GM12878 (cell line): ENCODE measurements at regions not wholly inside any gene's neighbourhood (a gene's known extent, or its start where the extent isn't known, plus 50 kb on each side); places are given as distances from the start of the nearest gene placed in this dataset.

Source experiments
- ATAC-seq: fragments of 200-7000 bp; cut with Tn5 transposase; 3 replicates; pipeline ENCODE4 v1.9.1; 2020; ENCODE audit warnings: mild to moderate bottlenecking, moderate library complexity
- BruUV-seq: library from RNA; stranded (reverse); fragments of 400-500 nt; replicated peaks from 2 replicates; lab custom pipeline; 2021; lab: Mats Ljungman, UMichigan
- CTCF ChIA-PET: fragments of 300-600 bp; sonication (Branson Sonifier 250); formaldehyde crosslinking; extraction: SDS; loops from one replicate; lab custom pipeline; 2021; ENCODE audit warnings: inconsistent platforms; lab: Yijun Ruan, JAX
- POLR2A ChIA-PET: fragments of 350-600 bp; formaldehyde crosslinking; extraction: SDS; loops from one replicate; lab custom pipeline; 2021; ENCODE audit warnings: inconsistent platforms; lab: Charles Lee
- RAD21 ChIA-PET: fragments of 300-600 bp; sonication (Branson Sonifier 250); formaldehyde crosslinking; loops from one replicate; lab custom pipeline; 2023; ENCODE audit warnings: antibody characterized with exemption; ENCODE audit not compliant: unreplicated experiment; lab: Charles Lee
- SMC1A ChIA-PET: fragments of 300-600 bp; sonication (Branson Sonifier 250); formaldehyde crosslinking; loops from one replicate; lab custom pipeline; 2023; ENCODE audit not compliant: unreplicated experiment, uncharacterized antibody; lab: Charles Lee
- DNase-seq: peaks from one replicate; pipeline ENCODE4 v3.0.0-alpha.2; 2011; ENCODE audit warnings: low read depth, low spot score
- FAIRE-seq: peaks from 3 replicates; lab custom pipeline; 2011; peaks lifted over from hg19 to GRCh38; lab: Jason Lieb, UNC
- H2AFZ ChIP-seq: 2 replicates; pipeline ENCODE4 v1.6.0; 2011; ENCODE audit warnings: low read depth, low read length, control low read depth; ENCODE audit not compliant: control insufficient read depth
- H3K27ac ChIP-seq: 2 replicates; pipeline ENCODE4 v1.5.1; 2011; ENCODE audit warnings: control low read depth; ENCODE audit not compliant: control insufficient read depth, insufficient read depth
- H3K27me3 ChIP-seq, 2 experiments: replicated peaks in 1 of 2; 2 replicates each; pipeline versions ENCODE4 v1.6.0 to v1.6.1; 2011; ENCODE audit warnings: low read length in 1 of 2; ENCODE audit not compliant: control insufficient read depth in 2 of 2, insufficient read depth in 2 of 2
- H3K36me3 ChIP-seq, 2 experiments: 2 replicates each; pipeline ENCODE4 v1.5.1; 2011; ENCODE audit warnings: low read length in 1 of 2; ENCODE audit not compliant: control insufficient read depth in 2 of 2, insufficient read depth in 2 of 2
- H3K4me1 ChIP-seq: 2 replicates; pipeline ENCODE4 v1.6.1; 2011; ENCODE audit warnings: mild to moderate bottlenecking, low read length, moderate library complexity, mixed read lengths; ENCODE audit not compliant: control insufficient read depth, insufficient read depth
- H3K4me2 ChIP-seq: 2 replicates; pipeline ENCODE4 v1.6.0; 2011; ENCODE audit warnings: control low read depth; ENCODE audit not compliant: control insufficient read depth, insufficient read depth
- H3K4me3 ChIP-seq: fragments of 200-600 bp; sonication (generic); 2 replicates; pipeline ENCODE4 v1.5.1; 2016
- H3K79me2 ChIP-seq: 2 replicates; pipeline ENCODE4 v1.6.0; 2011; ENCODE audit warnings: low read length; ENCODE audit not compliant: control insufficient read depth, insufficient read depth
- H3K9ac ChIP-seq: 2 replicates; pipeline ENCODE4 v1.8.0; 2011; ENCODE audit warnings: low read length, control low read depth, mixed read lengths; ENCODE audit not compliant: control insufficient read depth, insufficient read depth
- H3K9me3 ChIP-seq: replicated peaks from 3 replicates; pipeline ENCODE4 v1.5.1; 2011; ENCODE audit warnings: mild to moderate bottlenecking, low read length; ENCODE audit not compliant: control insufficient read depth, insufficient read depth
- H4K20me1 ChIP-seq: 2 replicates; pipeline ENCODE4 v1.6.0; 2011; ENCODE audit not compliant: control insufficient read depth, insufficient read depth
- HDAC2 ChIP-seq: fragments of 200-600 bp; sonication (generic); IDR thresholded peaks from 2 replicates; pipeline ENCODE4 v1.6.1; 2017
- IKZF2 ChIP-seq, 2 experiments: fragments of 450-650 bp; IDR thresholded peaks; 2 replicates each; pipeline ENCODE4 v1.6.1; 2017; ENCODE audit warnings: mild to moderate bottlenecking in 2 of 2, moderate library complexity in 2 of 2
- MTA2 ChIP-seq: fragments of 450-650 bp; IDR thresholded peaks from 2 replicates; pipeline ENCODE4 v1.6.1; 2016; ENCODE audit warnings: low read depth, mild to moderate bottlenecking, moderate library complexity
- MYC ChIP-seq: IDR thresholded peaks from 2 replicates; pipeline ENCODE4 v1.6.1; 2011; ENCODE audit warnings: mild to moderate bottlenecking, low read length, moderate library complexity, inconsistent platforms; ENCODE audit not compliant: insufficient read depth, insufficient replicate concordance, insufficient read length, severe bottlenecking
- PAX8 ChIP-seq: fragments of 450-650 bp; IDR thresholded peaks from 2 replicates; pipeline ENCODE4 v1.6.1; 2017; ENCODE audit warnings: mild to moderate bottlenecking, moderate library complexity
- POLR2AphosphoS5 ChIP-seq: IDR thresholded peaks from 2 replicates; pipeline ENCODE4 v1.6.1; 2011; ENCODE audit warnings: mild to moderate bottlenecking, low read length, inconsistent platforms
- SREBF2 ChIP-seq: IDR thresholded peaks from 2 replicates; pipeline ENCODE4 v1.6.1; 2012; ENCODE audit warnings: mild to moderate bottlenecking, low read length
- SUZ12 ChIP-seq: fragments of 200-600 bp; sonication (generic); IDR thresholded peaks from one replicate; pipeline ENCODE4 v1.6.1; 2018; ENCODE audit warnings: antibody characterized with exemption, mild to moderate bottlenecking; ENCODE audit not compliant: unreplicated experiment
- WGBS: methylation state at CpG from one replicate; pipeline ENCODE4 v1.1.6; 2016; ENCODE audit warnings: low lambda C conversion rate; ENCODE audit not compliant: insufficient replicate concordance, insufficient coverage; ENCODE audit errors: missing lambda C conversion rate; 5-methylcytosine and 5-hydroxymethylcytosine counted together
- in situ Hi-C: fragments of 300-500 bp; cut with MboI; formaldehyde crosslinking; loops from 9 replicates; pipeline ENCODE4 v1.14.3; 2018; ENCODE audit warnings: mixed read lengths
- intact Hi-C: fragments of 100-400 bp; cut with micrococcal nuclease; formaldehyde crosslinking; loops from one replicate; pipeline ENCODE4 v1.14.2; 2022; ENCODE audit not compliant: unreplicated experiment
- TF ChIP-seq, protein P1 (sequence below): fragments of 450-650 bp; IDR thresholded peaks from 2 replicates; pipeline ENCODE4 v1.6.1; 2016; ENCODE audit warnings: mild to moderate bottlenecking, moderate library complexity, borderline replicate concordance

DNA sequence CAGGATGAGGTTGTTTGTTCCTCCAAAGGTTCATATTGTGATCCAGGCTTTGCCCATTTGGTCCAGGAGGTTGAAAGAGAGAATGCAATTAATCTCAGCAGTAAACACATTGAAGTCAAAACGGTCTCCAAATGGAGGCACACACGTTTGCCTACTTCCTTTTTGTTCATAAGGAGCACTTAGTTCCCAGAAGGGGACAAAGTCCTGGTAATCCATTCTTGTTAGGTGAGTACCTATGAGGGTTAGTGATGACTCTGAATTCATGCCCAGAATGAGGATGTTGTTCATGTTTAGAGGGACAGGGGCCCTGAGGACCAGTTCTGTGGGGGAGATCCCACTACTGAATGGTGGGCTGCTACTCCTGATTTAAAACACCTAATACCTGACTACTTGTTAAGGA is 177.7 kb downstream of the ALDH1A2 start:
- ATAC-seq (no peak), DNase-seq (no peak), FAIRE-seq (no peak)
- Histone ChIP-seq H3K9ac (no peak overlapping the region), H2AFZ (no peak overlapping the region), H3K27ac (no peak overlapping the region), H3K36me3 (no peaks in the 10 kb centered on the region), H3K9me3 (no peaks in the 10 kb centered on the region), H4K20me1 (no peaks in the 10 kb centered on the region), H3K4me1 (no peaks in the 10 kb centered on the region), H3K27me3 (0 out of 4 replicates have a peak, but pooled peaks cover 0 to 3% of the 10 kb centered on the region in 2 experiments), H3K4me2 (no peak overlapping the region), H3K79me2 (no peaks in the 10 kb centered on the region), H3K4me3 (no peak overlapping the region)
- TF ChIP-seq PAX8 (no peak), POLR2AphosphoS5 (no peak), MYC (no peak), IKZF2 (IDR thresholded peaks at IDR 0.05) (no peak), SREBF2 (no peak), MTA2 (no peak), SUZ12 (no peak), HDAC2 (no peak)
- TF ChIP-seq, protein P1, sequence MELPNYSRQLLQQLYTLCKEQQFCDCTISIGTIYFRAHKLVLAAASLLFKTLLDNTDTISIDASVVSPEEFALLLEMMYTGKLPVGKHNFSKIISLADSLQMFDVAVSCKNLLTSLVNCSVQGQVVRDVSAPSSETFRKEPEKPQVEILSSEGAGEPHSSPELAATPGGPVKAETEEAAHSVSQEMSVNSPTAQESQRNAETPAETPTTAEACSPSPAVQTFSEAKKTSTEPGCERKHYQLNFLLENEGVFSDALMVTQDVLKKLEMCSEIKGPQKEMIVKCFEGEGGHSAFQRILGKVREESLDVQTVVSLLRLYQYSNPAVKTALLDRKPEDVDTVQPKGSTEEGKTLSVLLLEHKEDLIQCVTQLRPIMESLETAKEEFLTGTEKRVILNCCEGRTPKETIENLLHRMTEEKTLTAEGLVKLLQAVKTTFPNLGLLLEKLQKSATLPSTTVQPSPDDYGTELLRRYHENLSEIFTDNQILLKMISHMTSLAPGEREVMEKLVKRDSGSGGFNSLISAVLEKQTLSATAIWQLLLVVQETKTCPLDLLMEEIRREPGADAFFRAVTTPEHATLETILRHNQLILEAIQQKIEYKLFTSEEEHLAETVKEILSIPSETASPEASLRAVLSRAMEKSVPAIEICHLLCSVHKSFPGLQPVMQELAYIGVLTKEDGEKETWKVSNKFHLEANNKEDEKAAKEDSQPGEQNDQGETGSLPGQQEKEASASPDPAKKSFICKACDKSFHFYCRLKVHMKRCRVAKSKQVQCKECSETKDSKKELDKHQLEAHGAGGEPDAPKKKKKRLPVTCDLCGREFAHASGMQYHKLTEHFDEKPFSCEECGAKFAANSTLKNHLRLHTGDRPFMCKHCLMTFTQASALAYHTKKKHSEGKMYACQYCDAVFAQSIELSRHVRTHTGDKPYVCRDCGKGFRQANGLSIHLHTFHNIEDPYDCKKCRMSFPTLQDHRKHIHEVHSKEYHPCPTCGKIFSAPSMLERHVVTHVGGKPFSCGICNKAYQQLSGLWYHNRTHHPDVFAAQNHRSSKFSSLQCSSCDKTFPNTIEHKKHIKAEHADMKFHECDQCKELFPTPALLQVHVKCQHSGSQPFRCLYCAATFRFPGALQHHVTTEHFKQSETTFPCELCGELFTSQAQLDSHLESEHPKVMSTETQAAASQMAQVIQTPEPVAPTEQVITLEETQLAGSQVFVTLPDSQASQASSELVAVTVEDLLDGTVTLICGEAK = no peak
- ChIA-PET SMC1A (interaction anchor here (0.6 kb wide), 1 partner anchor 44 kb away, joined by 3 read pairs; no protein-coding TSS in a partner anchor), CTCF (no interaction called here), POLR2A (no interaction called here), RAD21 (no interaction called here)
- intact Hi-C loops = no loop called here
- in situ Hi-C loops = no loop called here
- WGBS = 0% methylated on average over 2 of the region's 2 CpGs
- BruUV-seq = no TSS peak
